H9 (cell line): ENCODE measurements at regions not wholly inside any gene's neighbourhood (a gene's known extent, or its start where the extent isn't known, plus 50 kb on each side); places are given as distances from the start of the nearest gene placed in this dataset.

Experiments
- DNase-seq: peaks from one replicate; pipeline ENCODE4 v3.0.0-alpha.2; 2017
- H2AFZ ChIP-seq: one replicate; pipeline ENCODE4 v1.6.1; 2013; ENCODE audit warnings: mild to moderate bottlenecking, low read length, control low read depth, moderate library complexity
- H2AK5ac ChIP-seq: 2 replicates; pipeline ENCODE4 v1.6.1; 2013; ENCODE audit warnings: low read length, control low read depth, mixed read lengths; ENCODE audit not compliant: insufficient read length
- H2BK120ac ChIP-seq: one replicate; pipeline ENCODE4 v1.6.1; 2013; ENCODE audit warnings: low read depth, mild to moderate bottlenecking, low read length, control low read depth, inconsistent platforms; ENCODE audit not compliant: poor library complexity, severe bottlenecking
- H2BK12ac ChIP-seq: 2 replicates; pipeline ENCODE4 v1.6.1; 2013; ENCODE audit warnings: low read length, control low read depth, mixed read lengths, low read depth; ENCODE audit not compliant: insufficient read length
- H2BK15ac ChIP-seq: 2 replicates; pipeline ENCODE4 v1.6.1; 2013; ENCODE audit warnings: low read depth, low read length, control low read depth
- H2BK20ac ChIP-seq: one replicate; pipeline ENCODE4 v1.6.1; 2013; ENCODE audit warnings: low read depth, mild to moderate bottlenecking, low read length, control low read depth, inconsistent platforms; ENCODE audit not compliant: poor library complexity, severe bottlenecking
- H2BK5ac ChIP-seq: 2 replicates; pipeline ENCODE4 v1.6.1; 2013; ENCODE audit warnings: low read length, control low read depth, mixed read lengths; ENCODE audit not compliant: insufficient read length
- H3K14ac ChIP-seq: 2 replicates; pipeline ENCODE4 v1.6.1; 2013; ENCODE audit warnings: low read length, control low read depth; ENCODE audit not compliant: insufficient read depth
- H3K18ac ChIP-seq: 2 replicates; pipeline ENCODE4 v1.6.1; 2013; ENCODE audit warnings: low read depth, mild to moderate bottlenecking, mixed read lengths, low read length, control low read depth; ENCODE audit not compliant: insufficient read length
- H3K23ac ChIP-seq: 2 replicates; pipeline ENCODE4 v1.6.1; 2013; ENCODE audit warnings: low read length, control low read depth, mixed read lengths, low read depth; ENCODE audit not compliant: insufficient read length
- H3K23me2 ChIP-seq: 2 replicates; pipeline ENCODE4 v1.6.1; 2013; ENCODE audit warnings: low read depth, mild to moderate bottlenecking, mixed read lengths, low read length, control low read depth; ENCODE audit not compliant: insufficient read length, poor library complexity, severe bottlenecking
- H3K27ac ChIP-seq: 2 replicates; pipeline ENCODE4 v1.5.1; 2013; ENCODE audit warnings: low read length, control low read depth, mixed read lengths, low read depth; ENCODE audit not compliant: insufficient read length
- H3K27me3 ChIP-seq: 2 replicates; pipeline ENCODE4 v1.6.1; 2013; ENCODE audit warnings: low read length, control low read depth, inconsistent platforms; ENCODE audit not compliant: insufficient read depth
- H3K4ac ChIP-seq: 2 replicates; pipeline ENCODE4 v1.6.1; 2013; ENCODE audit warnings: low read depth, mild to moderate bottlenecking, control low read depth, inconsistent platforms, low read length, moderate library complexity
- H3K4me1 ChIP-seq: 2 replicates; pipeline ENCODE4 v1.6.1; 2013; ENCODE audit warnings: low read length, control low read depth, inconsistent platforms; ENCODE audit not compliant: insufficient read depth
- H3K4me2 ChIP-seq: 2 replicates; pipeline ENCODE4 v1.6.1; 2013; ENCODE audit warnings: low read length, control low read depth, mixed read lengths; ENCODE audit not compliant: insufficient read length, insufficient read depth
- H3K56ac ChIP-seq: 2 replicates; pipeline ENCODE4 v1.6.1; 2013; ENCODE audit warnings: low read depth, mild to moderate bottlenecking, mixed read lengths, low read length, control low read depth; ENCODE audit not compliant: insufficient read length
- H3K79me1 ChIP-seq: 2 replicates; pipeline ENCODE4 v1.6.1; 2013; ENCODE audit warnings: low read depth, mild to moderate bottlenecking, moderate library complexity, low read length, control low read depth, inconsistent platforms; ENCODE audit not compliant: insufficient read depth, poor library complexity, severe bottlenecking
- H3K79me2 ChIP-seq: 2 replicates; pipeline ENCODE4 v1.6.1; 2013; ENCODE audit warnings: low read length, control low read depth, inconsistent platforms; ENCODE audit not compliant: insufficient read depth
- H3K9ac ChIP-seq: 2 replicates; pipeline ENCODE4 v1.6.1; 2013; ENCODE audit warnings: low read length, control low read depth, mixed read lengths; ENCODE audit not compliant: insufficient read length; ENCODE audit errors: extremely low read depth
- H3K9me3 ChIP-seq: one replicate; pipeline ENCODE4 v1.6.1; 2013; ENCODE audit warnings: low read depth, low read length, inconsistent platforms; ENCODE audit not compliant: control insufficient read depth
- H3T11ph ChIP-seq: one replicate; pipeline ENCODE4 v1.6.1; 2013; ENCODE audit warnings: mild to moderate bottlenecking, low read length, control low read depth, inconsistent platforms
- H4K20me1 ChIP-seq: one replicate; pipeline ENCODE4 v1.6.1; 2013; ENCODE audit not compliant: control insufficient read depth, insufficient read length, insufficient read depth
- H4K5ac ChIP-seq: 2 replicates; pipeline ENCODE4 v1.6.1; 2013; ENCODE audit warnings: low read depth, mild to moderate bottlenecking, mixed read lengths, low read length, control low read depth; ENCODE audit not compliant: insufficient read length
- H4K8ac ChIP-seq: replicated peaks from 2 replicates; pipeline ENCODE4 v1.6.1; 2013; ENCODE audit warnings: low read length, control low read depth, mixed read lengths, low read depth; ENCODE audit not compliant: insufficient read length
- H4K91ac ChIP-seq: 2 replicates; pipeline ENCODE4 v1.6.1; 2013; ENCODE audit warnings: low read depth, mild to moderate bottlenecking, moderate library complexity, mixed read lengths, low read length, control low read depth; ENCODE audit not compliant: insufficient read length
- H3K27ac Mint-ChIP-seq, 3 experiments: 2 replicates in 2 of 3; 3 replicates in 1 of 3; pipeline ENCODE4 v1.8.0; 2020 to 2021; ENCODE audit warnings: mixed read lengths in 3 of 3, mild to moderate bottlenecking in 1 of 3, moderate library complexity in 1 of 3
- H3K27me3 Mint-ChIP-seq: 2 replicates; pipeline ENCODE4 v1.8.0; 2021; ENCODE audit warnings: low read depth, mild to moderate bottlenecking, moderate library complexity, mixed read lengths
- H3K36me3 Mint-ChIP-seq, 3 experiments: 2 replicates in 2 of 3; 3 replicates in 1 of 3; pipeline ENCODE4 v1.8.0; 2020 to 2021; ENCODE audit warnings: low read depth in 3 of 3, mixed read lengths in 3 of 3; ENCODE audit not compliant: insufficient read depth in 1 of 3
- H3K4me1 Mint-ChIP-seq, 2 experiments: 2 replicates each; pipeline ENCODE4 v1.8.0; 2020; ENCODE audit warnings: mixed read lengths in 2 of 2
- H3K4me3 Mint-ChIP-seq, 2 experiments: 2 replicates in 1 of 2; 3 replicates in 1 of 2; pipeline ENCODE4 v1.8.0; 2020 to 2021; ENCODE audit warnings: mild to moderate bottlenecking in 2 of 2, mixed read lengths in 2 of 2, moderate library complexity in 1 of 2
- H3K9me3 Mint-ChIP-seq, 2 experiments: 2 replicates in 1 of 2; 3 replicates in 1 of 2; pipeline ENCODE4 v1.8.0; 2020; ENCODE audit warnings: mild to moderate bottlenecking in 2 of 2, mixed read lengths in 2 of 2, moderate library complexity in 1 of 2
- CTCF ChIP-seq: fragments of 200-600 bp; sonication (generic); conservative IDR thresholded peaks from 3 replicates; pipeline ENCODE4 v1.8.0; 2021; ENCODE audit warnings: antibody characterized with exemption, mild to moderate bottlenecking
- WGBS: extraction: QIAGEN DNeasy Blood & Tissue Kit; methylation state at CpG from one replicate; pipeline ENCODE4 v1.1.7; 2013; ENCODE audit warnings: missing lambda C conversion rate, low lambda C conversion rate, mixed read lengths; ENCODE audit not compliant: insufficient read length; ENCODE audit errors: extremely low coverage; 5-methylcytosine and 5-hydroxymethylcytosine counted together

- Mint-ChIP-seq H3K27ac (no peak overlapping the region), H3K4me1 (peaks cover 13 to 19% of the 10 kb centered on the region in 2 experiments), H3K4me3 (no peak overlapping the region), H3K36me3 (no peaks in the 10 kb centered on the region), H3K9me3 (no peaks in the 10 kb centered on the region; a peak in 1 of 5 replicates), H3K27me3 (peaks cover 18% of the 10 kb centered on the region)
- no peaks in the 10 kb centered on the region for H3K23me2 ChIP-seq
- H3K9me3 ChIP-seq, result no peaks in the 10 kb centered on the region
- no peak overlapping the region for H2BK20ac ChIP-seq
- H3K9ac ChIP-seq, result no peak overlapping the region
- no peak overlapping the region for H3K23ac ChIP-seq
- no peaks in the 10 kb centered on the region for H3K79me2 ChIP-seq
- H3K27me3 ChIP-seq, result no peaks in the 10 kb centered on the region; the same call in 1 of the 2 replicates
- no peak for TF ChIP-seq CTCF
- no peak overlapping the region for H3K4ac ChIP-seq
- no peak overlapping the region for H3K27ac ChIP-seq
- no peak overlapping the region for H2BK15ac ChIP-seq
- no peak overlapping the region for H3K4me2 ChIP-seq
- H4K91ac ChIP-seq, result no peak overlapping the region
- no peak overlapping the region for H2BK5ac ChIP-seq
- no peaks in the 10 kb centered on the region for H4K20me1 ChIP-seq
- no peak overlapping the region for H2AFZ ChIP-seq
- DNase-seq, result no peak
- H2BK12ac ChIP-seq, result no peak overlapping the region
- no peaks in the 10 kb centered on the region for H3K79me1 ChIP-seq
- H2BK120ac ChIP-seq, result no peak overlapping the region
- no peak overlapping the region for H3T11ph ChIP-seq
- WGBS, result no CpG with 5 or more reads among the region's 24 CpGs
- H3K4me1 ChIP-seq, result no peaks in the 10 kb centered on the region
- H3K56ac ChIP-seq, result no peak overlapping the region
- H2AK5ac ChIP-seq, result no peak overlapping the region
- H4K8ac ChIP-seq, result no peak overlapping the region
- H3K14ac ChIP-seq, result no peak overlapping the region
- H3K18ac ChIP-seq, result no peak overlapping the region
- H4K5ac ChIP-seq, result no peak overlapping the region
These were observed 67.5 kb upstream of the THY1 start for GRCh38 chr11:119490253-119491006.
